Activated B cell treated with CpG ODN at 0.5 μM for 24 hours (primary cell): ENCODE measurements at regions not wholly inside any gene's neighbourhood (a gene's known extent, or its start where the extent isn't known, plus 50 kb on each side); places are given as distances from the start of the nearest gene placed in this dataset.
"Not testable (repeated sequence)": the region's sequence is repeated elsewhere in the genome, so short reads cannot be mapped to it uniquely, and the experiment has no call there.

Experiments
- ATAC-seq: fragments of 200-7000 bp; cut with Tn5 transposase; one replicate; pipeline ENCODE4 v1.10.0; 2021; ENCODE audit warnings: low read depth, mild to moderate bottlenecking, moderate library complexity
- CTCF ChIA-PET: fragments of 350-600 bp; sonication (Branson Sonifier 250); formaldehyde crosslinking; loops from one replicate; lab custom pipeline; 2021; ENCODE audit warnings: antibody characterized with exemption; lab: Charles Lee
- POLR2A ChIA-PET: fragments of 350-600 bp; sonication (Branson Sonifier 250); formaldehyde crosslinking; loops from one replicate; lab custom pipeline; 2021; ENCODE audit warnings: antibody characterized with exemption; lab: Charles Lee
- DNase-seq: peaks from one replicate; pipeline ENCODE4 v3.0.0; 2022
- H3K27ac Mint-ChIP-seq: one replicate; pipeline ENCODE4 v1.8.0; 2020; ENCODE audit warnings: mixed read lengths
- H3K27me3 Mint-ChIP-seq: one replicate; pipeline ENCODE4 v1.8.0; 2021; ENCODE audit warnings: mixed read lengths
- H3K36me3 Mint-ChIP-seq: one replicate; pipeline ENCODE4 v1.8.0; 2021; ENCODE audit warnings: low read depth, mixed read lengths
- H3K4me1 Mint-ChIP-seq: one replicate; pipeline ENCODE4 v1.8.0; 2021; ENCODE audit warnings: mixed read lengths
- H3K4me3 Mint-ChIP-seq: one replicate; pipeline ENCODE4 v1.8.0; 2020; ENCODE audit warnings: mild to moderate bottlenecking, mixed read lengths
- H3K9me3 Mint-ChIP-seq: one replicate; pipeline ENCODE4 v1.8.0; 2020; ENCODE audit warnings: mixed read lengths
- intact Hi-C: fragments of 100-400 bp; cut with micrococcal nuclease; formaldehyde crosslinking; loops from one replicate; pipeline ENCODE4 v1.15.1; 2024
- TF ChIP-seq, protein P1 (sequence below): fragments of 200-600 bp; IDR thresholded peaks from one replicate; pipeline ENCODE4 v1.8.0; 2022; ENCODE audit warnings: antibody characterized with exemption, mild to moderate bottlenecking

DNA sequence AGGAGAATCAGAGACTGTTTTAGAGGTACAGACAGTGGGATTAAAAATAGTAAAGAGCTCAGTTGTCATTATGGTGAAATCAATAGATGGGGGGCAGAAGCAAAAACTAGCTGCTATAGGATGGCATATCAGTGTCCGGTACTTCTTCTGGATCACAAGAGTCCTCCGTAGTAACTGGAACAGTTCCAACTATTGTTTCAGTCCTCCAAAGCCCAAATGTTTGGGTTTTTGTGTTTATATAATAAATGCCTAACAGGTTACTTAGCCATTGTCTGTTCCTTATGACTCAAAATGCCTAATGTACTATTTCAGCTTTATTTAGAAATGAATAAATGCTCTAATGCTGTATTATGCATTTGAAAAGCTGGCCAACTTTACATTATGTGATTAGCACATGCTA, 401.2 kb downstream of the PTH2R start:
- Mint-ChIP-seq H3K9me3 (no peaks in the 10 kb centered on the region), H3K27ac (no peak overlapping the region), H3K4me3 (no peak overlapping the region), H3K4me1 (no peaks in the 10 kb centered on the region), H3K36me3 (no peaks in the 10 kb centered on the region), H3K27me3 (no peaks in the 10 kb centered on the region)
- ATAC-seq (no peak), DNase-seq (no peak)
- intact Hi-C loops, result no loop called here
- ChIA-PET POLR2A (no interaction called here), CTCF (no interaction called here)
- TF ChIP-seq, protein P1, sequence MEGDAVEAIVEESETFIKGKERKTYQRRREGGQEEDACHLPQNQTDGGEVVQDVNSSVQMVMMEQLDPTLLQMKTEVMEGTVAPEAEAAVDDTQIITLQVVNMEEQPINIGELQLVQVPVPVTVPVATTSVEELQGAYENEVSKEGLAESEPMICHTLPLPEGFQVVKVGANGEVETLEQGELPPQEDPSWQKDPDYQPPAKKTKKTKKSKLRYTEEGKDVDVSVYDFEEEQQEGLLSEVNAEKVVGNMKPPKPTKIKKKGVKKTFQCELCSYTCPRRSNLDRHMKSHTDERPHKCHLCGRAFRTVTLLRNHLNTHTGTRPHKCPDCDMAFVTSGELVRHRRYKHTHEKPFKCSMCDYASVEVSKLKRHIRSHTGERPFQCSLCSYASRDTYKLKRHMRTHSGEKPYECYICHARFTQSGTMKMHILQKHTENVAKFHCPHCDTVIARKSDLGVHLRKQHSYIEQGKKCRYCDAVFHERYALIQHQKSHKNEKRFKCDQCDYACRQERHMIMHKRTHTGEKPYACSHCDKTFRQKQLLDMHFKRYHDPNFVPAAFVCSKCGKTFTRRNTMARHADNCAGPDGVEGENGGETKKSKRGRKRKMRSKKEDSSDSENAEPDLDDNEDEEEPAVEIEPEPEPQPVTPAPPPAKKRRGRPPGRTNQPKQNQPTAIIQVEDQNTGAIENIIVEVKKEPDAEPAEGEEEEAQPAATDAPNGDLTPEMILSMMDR, result no peak

DNA sequence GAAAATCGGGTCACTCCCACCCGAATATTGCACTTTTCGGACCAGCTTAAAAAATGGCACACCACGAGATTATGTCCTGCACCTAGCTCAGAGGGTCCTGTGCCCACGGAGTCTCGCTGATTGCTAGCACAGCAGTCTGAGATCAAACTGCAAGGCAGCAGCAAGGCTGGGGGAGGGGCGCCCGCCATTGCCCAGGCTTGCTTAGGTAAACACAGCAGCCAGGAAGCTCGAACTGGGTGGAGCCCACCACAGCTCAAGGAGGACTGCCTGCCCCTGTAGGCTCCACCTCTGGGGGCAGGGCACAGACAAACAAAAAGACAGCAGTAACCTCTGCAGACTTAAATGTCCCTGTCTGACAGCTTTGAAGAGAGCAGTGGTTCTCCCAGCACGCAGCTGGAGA, 405.3 kb downstream of the PTH2R start:
- H3K9me3 Mint-ChIP-seq, H3K27me3 Mint-ChIP-seq, H3K36me3 Mint-ChIP-seq, H3K4me3 Mint-ChIP-seq, H3K4me1 Mint-ChIP-seq, DNase-seq, intact Hi-C loops, ATAC-seq, H3K27ac Mint-ChIP-seq, POLR2A ChIA-PET, CTCF ChIA-PET: not testable (repeated sequence)

DNA sequence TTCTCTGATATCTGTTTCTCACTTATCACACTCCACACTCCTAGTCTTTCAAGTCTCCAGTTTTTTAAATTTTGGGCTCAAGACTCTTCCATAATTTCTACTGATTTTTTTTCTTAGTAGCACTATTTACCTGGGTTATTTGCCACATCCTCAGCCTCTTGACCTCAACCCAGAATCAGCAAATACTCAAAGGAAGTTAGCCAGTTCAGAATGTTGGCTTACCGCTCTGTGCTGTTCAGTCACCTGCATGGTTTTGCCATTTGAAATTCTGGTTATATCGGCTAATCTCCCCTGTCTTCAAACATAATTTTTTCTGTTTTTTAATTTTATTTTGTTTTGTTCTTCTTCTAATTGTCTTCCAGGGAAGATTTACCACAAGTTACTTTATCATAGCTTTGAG, 412.6 kb downstream of the PTH2R start:
- ATAC-seq (no peak), DNase-seq (no peak)
- H3K27me3 Mint-ChIP-seq, result no peaks in the 10 kb centered on the region
- H3K4me1 Mint-ChIP-seq, result no peaks in the 10 kb centered on the region
- TF ChIP-seq, protein P1, result no peak
- intact Hi-C loops, result no loop called here
- ChIA-PET POLR2A (no interaction called here), CTCF (no interaction called here)
- no peaks in the 10 kb centered on the region for H3K36me3 Mint-ChIP-seq
- no peak overlapping the region for H3K27ac Mint-ChIP-seq
- H3K4me3 Mint-ChIP-seq, result no peak overlapping the region
- H3K9me3 Mint-ChIP-seq, result no peaks in the 10 kb centered on the region

DNA sequence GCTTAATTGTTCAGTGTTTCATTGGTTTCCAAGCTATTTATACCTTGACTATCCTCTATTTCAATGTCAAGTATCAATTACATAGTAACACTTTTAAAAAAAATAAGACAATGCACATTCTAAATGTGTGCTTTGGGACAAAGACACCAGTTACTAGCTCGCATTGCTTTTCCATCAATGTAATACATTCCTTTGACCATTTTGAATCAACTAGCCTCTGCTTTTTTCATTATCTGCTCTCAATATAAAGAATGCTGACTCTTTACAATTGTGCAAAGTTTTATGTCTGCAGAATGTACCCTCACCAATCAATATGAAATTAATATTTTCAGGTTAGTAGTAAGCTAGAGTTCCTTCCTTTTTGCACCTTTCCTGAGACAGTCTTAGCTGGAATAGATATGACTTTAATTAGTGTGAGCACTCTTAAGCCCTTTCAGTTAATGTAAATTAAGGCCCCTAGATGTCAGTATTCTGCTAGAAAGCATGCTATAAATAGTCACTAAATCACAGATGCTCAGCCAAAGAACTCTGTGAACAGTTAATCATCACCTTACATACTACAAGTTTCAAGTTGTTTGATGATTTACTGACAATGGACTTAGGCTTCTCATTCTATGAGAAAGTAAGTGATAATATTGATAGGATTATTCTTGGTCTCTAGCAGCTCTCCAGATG, 413.6 kb downstream of the PTH2R start:
- TF ChIP-seq, protein P1, result no peak
- ChIA-PET POLR2A (no interaction called here), CTCF (no interaction called here)
- H3K4me1 Mint-ChIP-seq, result no peaks in the 10 kb centered on the region
- H3K36me3 Mint-ChIP-seq, result no peaks in the 10 kb centered on the region
- DNase-seq (no peak), ATAC-seq (no peak)
- H3K9me3 Mint-ChIP-seq, result no peaks in the 10 kb centered on the region
- no peaks in the 10 kb centered on the region for H3K27me3 Mint-ChIP-seq
- no peak overlapping the region for H3K27ac Mint-ChIP-seq
- no peak overlapping the region for H3K4me3 Mint-ChIP-seq
- intact Hi-C loops, result no loop called here

DNA sequence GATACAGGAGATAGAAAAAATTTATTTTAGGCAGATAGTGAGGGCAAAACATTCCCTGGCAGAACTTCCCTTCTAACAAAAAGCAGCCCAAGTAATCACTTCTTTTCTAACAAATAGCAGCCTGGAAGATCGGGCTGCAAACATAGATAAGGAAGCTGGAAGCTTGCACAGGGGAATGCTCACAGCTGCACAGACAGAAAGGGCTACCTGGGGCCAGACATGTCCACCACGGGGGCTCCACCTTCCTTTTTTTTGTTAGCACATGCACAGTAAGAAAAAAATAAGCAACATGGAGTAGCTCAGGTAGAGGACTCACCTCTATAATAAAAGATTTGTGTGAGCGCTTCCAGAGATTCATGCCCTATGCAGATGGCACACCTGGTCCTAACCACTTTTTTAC, 420.5 kb downstream of the PTH2R start:
- DNase-seq (no peak), ATAC-seq (no peak)
- H3K27ac Mint-ChIP-seq, result no peak overlapping the region
- no peaks in the 10 kb centered on the region for H3K4me1 Mint-ChIP-seq
- TF ChIP-seq, protein P1, result no peak
- no peaks in the 10 kb centered on the region for H3K9me3 Mint-ChIP-seq
- H3K27me3 Mint-ChIP-seq, result no peaks in the 10 kb centered on the region
- ChIA-PET CTCF (no interaction called here), POLR2A (no interaction called here)
- intact Hi-C loops, result no loop called here
- no peaks in the 10 kb centered on the region for H3K36me3 Mint-ChIP-seq
- no peak overlapping the region for H3K4me3 Mint-ChIP-seq
